RWPE1 (cell line): ENCODE measurements at regions not wholly inside any gene's neighbourhood (a gene's known extent, or its start where the extent isn't known, plus 50 kb on each side); places are given as distances from the start of the nearest gene placed in this dataset.

ENCODE experiments used
- CTCF ChIA-PET: fragments of 350-600 bp; sonication (Branson Sonifier 250); formaldehyde crosslinking; extraction: SDS; loops from one replicate; lab custom pipeline; 2021; lab: Yijun Ruan, JAX
- POLR2A ChIA-PET: fragments of 400-600 bp; formaldehyde crosslinking; extraction: SDS; loops from one replicate; lab custom pipeline; 2020; ENCODE audit warnings: antibody characterized with exemption; ENCODE audit not compliant: low non-redundant PET; lab: Yijun Ruan, JAX
- DNase-seq: peaks from one replicate; pipeline ENCODE4 v3.0.0; 2012; ENCODE audit warnings: low spot score
- H3K27ac ChIP-seq: fragments of 450-650 bp; 2 replicates; pipeline ENCODE4 v1.5.1; 2017
- CTCF ChIP-seq: fragments of 450-650 bp; conservative IDR thresholded peaks from 2 replicates; pipeline ENCODE4 v1.5.1; 2017; ENCODE audit warnings: low read depth, mild to moderate bottlenecking

- TF ChIP-seq CTCF = no peak
- no peak for DNase-seq
- POLR2A ChIA-PET = no interaction called here
Measured at GRCh38 chr4:79653871-79654270, 245.8 kb upstream of the GK2 start.

GRCh38 chr4:79652738-79653137, 244.7 kb upstream of the GK2 start:
- DNase-seq = no peak
- CTCF ChIA-PET = no interaction called here
- POLR2A ChIA-PET = no interaction called here
- TF ChIP-seq CTCF = no peak
- no peak overlapping the region for H3K27ac ChIP-seq

More at GRCh38 chr4:79653871-79654270, 245.8 kb upstream of the GK2 start:
- H3K27ac ChIP-seq = no peak overlapping the region
- CTCF ChIA-PET = no interaction called here

GRCh38 chr4:79652232-79652631, 244.2 kb upstream of the GK2 start:
- TF ChIP-seq CTCF = no peak
- H3K27ac ChIP-seq = no peak overlapping the region
- POLR2A ChIA-PET = no interaction called here
- CTCF ChIA-PET = no interaction called here
- DNase-seq = no peak

GRCh38 chr4:79651456-79651855, 243.4 kb upstream of the GK2 start:
- DNase-seq = no peak
- no peak overlapping the region for H3K27ac ChIP-seq
- ChIA-PET CTCF (interaction anchor here (0.6 kb wide), 1 partner anchor 206 kb away, joined by 3 read pairs; no protein-coding TSS in a partner anchor), POLR2A (no interaction called here)
- TF ChIP-seq CTCF = no peak

GRCh38 chr4:79650794-79651431, 242.9 kb upstream of the GK2 start:
- no peak overlapping the region for H3K27ac ChIP-seq
- POLR2A ChIA-PET = no interaction called here
- DNase-seq = peak; percentile 13

GRCh38 chr4:79650217-79650616, 242.2 kb upstream of the GK2 start:
- ChIA-PET CTCF (no interaction called here), POLR2A (no interaction called here)
- TF ChIP-seq CTCF = no peak
- no peak for DNase-seq
- H3K27ac ChIP-seq = no peak overlapping the region

More at GRCh38 chr4:79650794-79651431, 242.9 kb upstream of the GK2 start:
- TF ChIP-seq CTCF = no peak
- CTCF ChIA-PET = interaction anchor here (0.6 kb wide), 1 partner anchor 207 kb away, joined by 3 read pairs; no protein-coding TSS in a partner anchor
